Ureter (tissue), 1 donor: ENCODE measurements at regions not wholly inside any gene's neighbourhood (a gene's known extent, or its start where the extent isn't known, plus 50 kb on each side); places are given as distances from the start of the nearest gene placed in this dataset.

Source experiments
- DNase-seq: peaks from one replicate; pipeline ENCODE4 v3.0.0-alpha.2; 2020; ENCODE audit warnings: low spot score
- donor health status: DM: yes; HTN: yes; CAD: no.

DNA sequence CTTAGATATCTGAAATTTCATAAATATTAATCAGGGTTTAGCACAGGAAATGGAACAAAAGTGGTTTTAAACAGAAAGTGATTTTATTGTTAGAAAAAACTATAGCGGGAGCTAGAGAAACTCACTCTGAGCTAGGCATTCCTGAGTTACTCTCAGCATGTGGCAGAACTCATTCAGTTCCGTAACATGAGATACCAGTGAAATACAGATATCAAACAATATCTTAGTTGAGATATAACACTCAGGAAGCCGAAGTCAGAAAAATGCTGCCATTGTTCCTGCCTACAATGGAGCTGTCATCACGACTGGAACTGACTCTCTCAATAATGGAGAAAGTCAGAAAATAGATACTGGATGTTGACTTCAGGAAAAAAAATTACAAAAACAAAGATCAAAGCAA lies 1428.7 kb downstream of the PCDH18 start:
- DNase-seq, result no peak

GRCh38 chr4:136097676-136098075 lies 1434.6 kb downstream of the PCDH18 start:
- no peak for DNase-seq

- DNase-seq, result no peak
Observed at GRCh38 chr4:136088211-136088867, 1444.0 kb downstream of the PCDH18 start.

GRCh38 chr4:136078976-136079375 lies 1453.3 kb downstream of the PCDH18 start:
- DNase-seq, result no peak

- no peak for DNase-seq
Observed at GRCh38 chr4:136056748-136057147, 1475.5 kb downstream of the PCDH18 start.

DNA sequence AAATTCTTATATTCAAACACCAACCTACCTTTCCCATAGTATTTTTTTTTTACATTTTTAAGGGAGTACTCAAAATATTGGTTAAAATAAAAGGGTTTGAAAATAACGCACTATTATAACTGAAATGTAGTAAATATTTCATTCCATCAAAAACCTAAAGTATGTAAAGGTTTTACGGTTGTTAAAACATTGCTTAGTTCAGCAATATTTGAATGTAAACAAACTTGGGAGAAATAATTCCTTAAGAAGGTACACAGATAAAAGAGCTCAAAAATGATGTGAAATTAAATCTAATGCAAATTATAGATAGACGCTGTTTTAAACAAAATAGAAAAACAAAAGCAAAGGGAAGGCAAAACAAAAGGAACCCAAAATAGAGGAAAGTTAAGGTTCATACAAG lies 1476.9 kb downstream of the PCDH18 start:
- no peak for DNase-seq

DNA sequence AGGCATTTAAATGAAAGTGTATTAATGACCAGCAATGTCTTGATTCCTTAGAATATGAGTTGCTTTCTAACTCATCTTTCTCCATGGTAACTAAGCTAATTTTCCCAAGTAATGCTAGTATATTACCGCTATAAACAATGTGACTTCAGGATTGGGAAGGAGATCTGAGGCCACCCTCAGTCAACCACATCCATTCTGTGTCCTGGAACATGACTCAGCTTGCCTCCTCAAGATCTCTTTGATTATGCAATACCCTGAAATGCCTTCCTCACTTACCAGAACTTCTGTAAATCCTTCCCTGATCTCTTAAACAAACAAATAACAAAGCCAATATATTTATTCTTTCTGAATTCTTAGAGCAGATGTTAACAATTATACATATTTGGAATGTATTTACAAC lies 1495.5 kb downstream of the PCDH18 start:
- no peak for DNase-seq

- DNase-seq, result no peak
Observed at GRCh38 chr4:136032391-136032790, 1499.9 kb downstream of the PCDH18 start.

GRCh38 chr4:136025540-136025939 lies 1506.8 kb downstream of the PCDH18 start:
- DNase-seq, result no peak

GRCh38 chr4:136017556-136017955 lies 1514.7 kb downstream of the PCDH18 start:
- DNase-seq, result no peak

DNA sequence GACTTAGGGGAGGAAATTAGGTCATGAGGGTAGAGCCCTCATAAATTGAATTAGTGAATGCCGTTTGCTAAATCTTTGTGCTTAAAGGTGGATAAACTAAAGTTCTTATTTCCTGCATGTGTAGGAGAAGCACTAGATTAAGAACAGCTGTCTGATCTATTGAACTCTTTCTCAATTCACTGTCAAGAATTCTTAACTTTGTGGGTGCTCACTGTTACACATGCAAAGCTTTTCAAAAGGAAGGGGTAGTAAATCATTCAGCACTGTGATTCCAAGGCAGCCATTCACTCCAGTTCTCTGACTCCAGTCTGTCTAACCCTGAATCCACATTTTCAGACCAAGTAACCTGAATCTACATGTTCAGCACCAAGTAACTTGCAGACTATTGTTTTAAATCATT lies 1520.1 kb downstream of the PCDH18 start:
- DNase-seq, result no peak

DNA sequence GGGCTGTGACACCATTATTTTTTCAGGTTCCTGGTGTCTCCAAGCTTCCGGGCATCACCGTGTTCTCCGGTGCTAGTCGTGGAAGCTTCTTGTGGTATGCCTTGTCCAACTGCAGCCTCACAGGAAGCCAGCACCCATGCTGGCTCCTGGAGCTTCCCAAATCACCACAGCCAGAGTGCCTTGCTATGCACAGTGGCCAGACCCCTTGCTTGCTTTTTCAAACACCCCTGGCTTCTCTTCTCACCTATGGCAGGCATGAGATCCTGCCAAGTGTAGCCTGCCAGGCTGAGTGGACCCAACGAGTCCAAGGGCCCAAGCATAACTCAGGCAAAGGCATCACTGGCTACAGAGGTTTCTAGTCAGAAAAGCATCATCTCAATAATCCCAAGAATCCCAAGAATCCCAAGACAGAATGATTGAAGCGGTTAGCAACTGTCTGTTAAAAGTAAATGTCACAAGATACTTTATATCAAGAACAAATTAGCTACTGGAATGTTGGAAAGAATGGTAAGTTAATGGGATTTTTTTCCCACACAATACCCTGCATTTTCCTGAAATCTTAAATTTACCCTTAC lies 1522.9 kb downstream of the PCDH18 start:
- DNase-seq, result no peak

DNA sequence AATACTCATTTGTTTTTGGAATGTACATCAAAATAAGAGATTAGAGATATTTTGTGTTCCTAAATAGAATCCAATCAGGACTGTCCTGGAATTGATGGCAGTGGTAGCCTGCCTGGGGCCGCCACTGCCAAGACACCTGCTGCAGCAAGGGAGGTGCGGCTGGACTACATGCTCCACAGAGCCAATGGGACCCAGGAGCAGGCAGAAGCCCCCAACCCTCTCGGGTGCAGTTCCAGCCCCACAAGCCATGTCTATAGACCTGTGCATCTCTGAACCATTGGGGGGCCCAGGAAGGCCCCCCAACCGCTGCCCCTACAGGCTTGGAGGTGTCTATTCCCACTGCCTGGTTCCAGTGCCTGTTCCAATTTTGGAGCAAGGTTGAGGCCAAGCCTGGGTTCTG lies 1524.3 kb downstream of the PCDH18 start:
- DNase-seq, result no peak

GRCh38 chr4:136002316-136002715 lies 1530.0 kb downstream of the PCDH18 start:
- DNase-seq, result no peak

GRCh38 chr4:136001791-136002190 lies 1530.5 kb downstream of the PCDH18 start:
- DNase-seq, result no peak

DNA sequence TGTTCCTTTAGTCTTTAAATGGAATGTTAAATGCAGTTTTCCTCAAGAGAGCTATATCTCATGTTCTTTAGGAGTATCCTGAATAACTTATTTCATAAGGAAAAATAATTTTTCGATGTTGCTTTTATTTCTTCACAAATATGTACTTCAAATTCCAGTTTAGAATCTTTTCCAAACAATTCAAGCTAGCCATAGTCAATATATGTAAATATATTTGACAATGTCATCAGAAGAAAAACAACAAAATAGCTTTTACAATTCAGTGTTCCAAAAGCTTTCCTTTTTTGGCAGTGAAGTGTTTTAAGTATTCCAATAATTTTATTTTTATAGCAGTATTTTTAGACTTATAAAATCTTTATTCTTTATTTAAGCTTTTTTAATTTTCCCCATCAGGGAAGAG lies 1532.0 kb downstream of the PCDH18 start:
- DNase-seq, result no peak

GRCh38 chr4:135994360-135994759 lies 1537.9 kb downstream of the PCDH18 start:
- DNase-seq, result no peak

DNA sequence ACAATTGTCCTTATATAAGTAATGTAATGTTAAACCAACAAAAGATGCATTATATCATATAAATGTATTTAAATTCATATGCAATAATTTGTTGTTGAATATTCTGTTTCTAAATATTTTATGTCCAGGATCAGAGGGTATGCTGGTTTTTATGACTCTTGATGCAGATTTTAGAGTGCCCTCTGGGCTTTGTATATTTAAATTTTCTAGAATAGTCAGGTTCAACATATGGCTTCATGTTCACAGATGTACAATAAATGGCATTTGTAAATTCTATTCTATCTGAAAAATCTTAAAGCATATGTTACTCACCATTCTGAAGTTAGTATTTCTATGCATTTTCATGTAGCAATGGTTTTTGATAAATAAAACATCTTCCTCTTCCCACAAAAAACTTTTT lies 1555.4 kb downstream of the PCDH18 start:
- DNase-seq, result no peak

DNA sequence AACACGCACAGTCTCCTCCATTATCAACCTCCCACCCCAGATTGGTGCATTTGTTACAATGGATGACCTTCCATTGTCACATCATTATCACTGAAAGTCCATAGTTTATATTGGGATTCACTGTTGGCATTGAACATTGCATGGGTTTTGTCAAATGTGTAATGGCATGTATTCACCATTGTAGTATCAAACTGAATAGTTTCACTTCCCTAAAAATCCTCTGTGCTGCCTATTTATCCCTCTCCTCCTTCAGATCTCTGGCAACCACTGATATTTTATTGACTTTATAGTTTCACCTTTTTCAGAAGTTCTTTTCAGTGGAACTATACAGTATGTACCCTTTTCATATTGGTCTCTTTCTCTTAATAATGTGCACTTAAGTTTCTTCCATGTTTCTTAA lies 1565.4 kb downstream of the PCDH18 start:
- DNase-seq, result no peak

GRCh38 chr4:135963009-135963408 lies 1569.3 kb downstream of the PCDH18 start:
- no peak for DNase-seq

DNA sequence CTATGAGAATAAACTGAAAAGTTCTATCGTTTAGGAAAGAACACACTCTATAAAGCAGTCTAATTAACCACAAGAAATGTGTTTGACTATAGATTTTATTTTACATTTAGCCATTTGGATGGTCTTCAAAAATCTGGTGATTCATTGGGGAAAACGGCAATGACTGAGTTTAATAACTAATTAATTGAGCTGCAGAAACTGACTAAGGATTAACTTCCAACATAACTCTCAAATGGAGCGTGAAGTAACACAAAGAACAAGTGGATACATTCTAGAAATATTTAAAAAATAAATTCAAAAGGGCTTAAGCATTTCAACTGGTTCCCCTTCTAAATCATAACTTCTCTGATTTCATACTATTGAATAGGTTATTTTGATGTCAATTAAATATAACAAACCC lies 1582.4 kb downstream of the PCDH18 start:
- no peak for DNase-seq

DNA sequence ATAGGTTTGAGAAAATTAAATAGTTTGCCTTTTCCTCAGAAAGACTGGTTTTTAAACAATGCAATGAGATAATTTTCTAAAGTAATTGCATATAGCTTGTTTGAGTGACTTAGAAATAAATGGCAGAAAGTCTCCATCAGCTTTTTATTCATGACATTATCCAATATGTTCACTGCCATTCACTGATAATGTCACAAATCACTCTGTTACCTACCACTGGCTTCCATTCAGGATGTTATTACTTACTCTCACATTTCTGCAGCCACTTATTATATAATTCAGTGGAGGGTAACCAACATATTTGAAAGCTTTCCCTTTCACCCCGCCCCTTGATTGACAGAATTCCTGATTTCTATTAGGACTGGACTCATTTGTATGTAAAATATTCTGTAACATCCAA lies 1583.5 kb downstream of the PCDH18 start:
- no peak for DNase-seq

GRCh38 chr4:135941671-135942070 lies 1590.6 kb downstream of the PCDH18 start:
- no peak for DNase-seq

- DNase-seq, result no peak
Observed at GRCh38 chr4:135934026-135934425, 1598.3 kb downstream of the PCDH18 start.
